D721Med (cell line): ENCODE measurements at regions not wholly inside any gene's neighbourhood (a gene's known extent, or its start where the extent isn't known, plus 50 kb on each side); places are given as distances from the start of the nearest gene placed in this dataset.
A peak's percentile ranks its signal among the peaks of the same experiment; 100 is the strongest.

Experiments
- DNase-seq: peaks from one replicate; pipeline ENCODE4 v3.0.0; 2011; ENCODE audit warnings: low spot score; ENCODE audit not compliant: insufficient read length
- FAIRE-seq: peaks from 2 replicates; lab custom pipeline; 2011; peaks lifted over from hg19 to GRCh38; lab: Jason Lieb, UNC
- CTCF ChIP-seq: IDR thresholded peaks from 2 replicates; pipeline ENCODE4 v1.5.1; 2012; ENCODE audit warnings: mild to moderate bottlenecking, control low read depth; ENCODE audit not compliant: insufficient read depth; ENCODE audit errors: missing control alignments

GRCh38 chr7:70846208-70846607, 285.7 kb upstream of the GALNT17 start:
- DNase-seq (no peak), FAIRE-seq (no peak)
- no peak for TF ChIP-seq CTCF

GRCh38 chr7:70849580-70850235, 282.2 kb upstream of the GALNT17 start:
- FAIRE-seq = no peak
- no peak for DNase-seq
- TF ChIP-seq CTCF = no peak

GRCh38 chr7:70855373-70855772, 276.6 kb upstream of the GALNT17 start:
- no peak for DNase-seq
- no peak for TF ChIP-seq CTCF
- FAIRE-seq = no peak

- TF ChIP-seq CTCF = peak; percentile 87
- FAIRE-seq = peak; percentile 25
- DNase-seq = peak; percentile 28
These were observed 274.9 kb upstream of the GALNT17 start for GRCh38 chr7:70856901-70857630.

GRCh38 chr7:70857793-70858545, 274.0 kb upstream of the GALNT17 start:
- FAIRE-seq (no peak), DNase-seq (no peak)
- no peak for TF ChIP-seq CTCF

- TF ChIP-seq CTCF = no peak
- DNase-seq (no peak), FAIRE-seq (no peak)
These were observed 264.4 kb upstream of the GALNT17 start for GRCh38 chr7:70867513-70867912.
